HFFc6 (cell line): ENCODE measurements at regions not wholly inside any gene's neighbourhood (a gene's known extent, or its start where the extent isn't known, plus 50 kb on each side); places are given as distances from the start of the nearest gene placed in this dataset.
"Not testable (repeated sequence)": the region's sequence is repeated elsewhere in the genome, so short reads cannot be mapped to it uniquely, and the experiment has no call there.

ENCODE experiments used
- DNase-seq: peaks from one replicate; pipeline ENCODE4 v3.0.0-alpha.2; 2018
- H3K27ac Mint-ChIP-seq: 2 replicates; pipeline ENCODE4 v1.8.0; 2020; ENCODE audit warnings: mild to moderate bottlenecking, mixed read lengths
- H3K27me3 Mint-ChIP-seq: 2 replicates; pipeline ENCODE4 v1.8.0; 2021; ENCODE audit warnings: mild to moderate bottlenecking, moderate library complexity, mixed read lengths; ENCODE audit not compliant: insufficient read depth
- H3K36me3 Mint-ChIP-seq: 2 replicates; pipeline ENCODE4 v1.8.0; 2021; ENCODE audit warnings: low read depth, mixed read lengths
- H3K4me1 Mint-ChIP-seq: 2 replicates; pipeline ENCODE4 v1.8.0; 2020; ENCODE audit warnings: low read depth, mixed read lengths
- H3K4me3 Mint-ChIP-seq: 2 replicates; pipeline ENCODE4 v1.8.0; 2020; ENCODE audit warnings: mild to moderate bottlenecking, moderate library complexity, mixed read lengths
- H3K9me3 Mint-ChIP-seq: 2 replicates; pipeline ENCODE4 v1.8.0; 2020; ENCODE audit warnings: mild to moderate bottlenecking, mixed read lengths
- CTCF ChIP-seq: fragments of 200-600 bp; sonication (generic); IDR thresholded peaks from 2 replicates; pipeline ENCODE4 v1.5.0; 2021; ENCODE audit warnings: antibody characterized with exemption, mild to moderate bottlenecking

GRCh38 chr1:220966041-220966440, 86.8 kb downstream of the HLX start:
- Mint-ChIP-seq H3K4me3 (no peak overlapping the region), H3K9me3 (peaks cover 7% of the 10 kb centered on the region), H3K27me3 (peaks cover 8% of the 10 kb centered on the region; the same call in 1 of the 2 replicates), H3K36me3 (peaks cover 9% of the 10 kb centered on the region), H3K4me1 (peaks cover 80% of the 10 kb centered on the region), H3K27ac (peak overlapping the region; percentile 90)
- no peak for TF ChIP-seq CTCF
- no peak for DNase-seq

GRCh38 chr1:220966473-220966872, 87.2 kb downstream of the HLX start:
- peak overlapping the region; percentile 90 for H3K27ac Mint-ChIP-seq
- peaks cover 7% of the 10 kb centered on the region for H3K9me3 Mint-ChIP-seq
- H3K36me3 Mint-ChIP-seq, result peaks cover 9% of the 10 kb centered on the region
- H3K4me3 Mint-ChIP-seq, result peak overlapping the region; percentile 65
- peaks cover 8% of the 10 kb centered on the region; the same call in 1 of the 2 replicates for H3K27me3 Mint-ChIP-seq
- TF ChIP-seq CTCF, result no peak
- peaks cover 75% of the 10 kb centered on the region for H3K4me1 Mint-ChIP-seq
- DNase-seq, result no peak

- Mint-ChIP-seq H3K27me3 (peaks cover 8% of the 10 kb centered on the region; the same call in 1 of the 2 replicates), H3K36me3 (peaks cover 9% of the 10 kb centered on the region)
- no peak for TF ChIP-seq CTCF
Measured at GRCh38 chr1:220966881-220967611, 87.8 kb downstream of the HLX start.

GRCh38 chr1:220967911-220968310, 88.7 kb downstream of the HLX start:
- DNase-seq, result no peak
- H3K27me3 Mint-ChIP-seq, result peaks cover 8% of the 10 kb centered on the region; the same call in 1 of the 2 replicates
- H3K27ac Mint-ChIP-seq, result peak overlapping the region; percentile 90
- H3K9me3 Mint-ChIP-seq, result peaks cover 7% of the 10 kb centered on the region
- peak overlapping the region; percentile 65 for H3K4me3 Mint-ChIP-seq
- no peak for TF ChIP-seq CTCF
- peaks cover 9% of the 10 kb centered on the region for H3K36me3 Mint-ChIP-seq
- peaks cover 61% of the 10 kb centered on the region for H3K4me1 Mint-ChIP-seq

More at GRCh38 chr1:220966881-220967611, 87.8 kb downstream of the HLX start:
- peaks cover 7% of the 10 kb centered on the region for H3K9me3 Mint-ChIP-seq
- H3K27ac Mint-ChIP-seq, result peak overlapping the region; percentile 90
- H3K4me1 Mint-ChIP-seq, result peaks cover 70% of the 10 kb centered on the region
- H3K4me3 Mint-ChIP-seq, result peak overlapping the region; percentile 65
- peak; percentile 88 for DNase-seq

- not testable (repeated sequence) for H3K4me3 Mint-ChIP-seq, H3K9me3 Mint-ChIP-seq, H3K27me3 Mint-ChIP-seq, DNase-seq, H3K36me3 Mint-ChIP-seq, H3K27ac Mint-ChIP-seq
- H3K4me1 Mint-ChIP-seq, result peaks cover 47% of the 10 kb centered on the region
Measured at GRCh38 chr1:220969281-220969680, 90.0 kb downstream of the HLX start.

- H3K4me1 Mint-ChIP-seq, result peaks cover 47% of the 10 kb centered on the region
- no peaks in the 10 kb centered on the region for H3K9me3 Mint-ChIP-seq
- H3K27ac Mint-ChIP-seq, result no peak overlapping the region
- peaks cover 8% of the 10 kb centered on the region; the same call in 1 of the 2 replicates for H3K27me3 Mint-ChIP-seq
- no peak for TF ChIP-seq CTCF
- H3K36me3 Mint-ChIP-seq, result no peaks in the 10 kb centered on the region
- no peak overlapping the region for H3K4me3 Mint-ChIP-seq
- peak; percentile 23 for DNase-seq
Measured at GRCh38 chr1:220970311-220970710, 91.1 kb downstream of the HLX start.
